NT2/D1 (cell line): ENCODE measurements at regions not wholly inside any gene's neighbourhood (a gene's known extent, or its start where the extent isn't known, plus 50 kb on each side); places are given as distances from the start of the nearest gene placed in this dataset.

Source experiments
- YY1 ChIP-seq: IDR thresholded peaks from 2 replicates; pipeline ENCODE4 v1.6.1; 2011; ENCODE audit not compliant: insufficient read length, insufficient read depth
- ZNF274 ChIP-seq: IDR thresholded peaks from 2 replicates; pipeline ENCODE4 v1.6.1; 2011; ENCODE audit warnings: mild to moderate bottlenecking, low read depth, low read length

GRCh38 chr12:127899971-127900370 lies 367.0 kb upstream of the TMEM132C start:
- TF ChIP-seq ZNF274 (no peak), YY1 (no peak)
